ENCODE measurements at regions not wholly inside any gene's neighbourhood (a gene's known extent, or its start where the extent isn't known, plus 50 kb on each side); places are given as distances from the start of the nearest gene placed in this dataset.

GRCh38 chr16:65895486-65895885 is 471.0 kb upstream of the CDH5 start:
- Histone ChIP-seq H3K4me1 (ENCODE audit: control insufficient read depth, insufficient read depth, low read length) (no peaks in the 10 kb centered on the region), H3K9ac (ENCODE audit: extremely low read depth, low read length, poor library complexity, severe bottlenecking) (no peak overlapping the region), H3K36me3 (ENCODE audit: control insufficient read depth, insufficient read depth, low read length) (no peaks in the 10 kb centered on the region), H3K4me3 (ENCODE audit: low read length) (no peak overlapping the region), H3K27me3 (ENCODE audit: control insufficient read depth, insufficient read depth, low read length, poor library complexity, severe bottlenecking) (no peaks in the 10 kb centered on the region), H3K27ac (ENCODE audit: low read depth, low read length) (no peak overlapping the region), H3K9me3 (ENCODE audit: control insufficient read depth, low read length) (no peaks in the 10 kb centered on the region)
- Mint-ChIP-seq H3K36me3 (ENCODE audit: low read depth) (no peaks in the 10 kb centered on the region), H3K9me3 (no peaks in the 10 kb centered on the region), H3K4me1 (peaks cover under 1% of the 10 kb centered on the region), H3K27ac (no peak overlapping the region), H3K4me3 (no peak overlapping the region), H3K27me3 (ENCODE audit: insufficient read depth) (peaks cover 30% of the 10 kb centered on the region)
- 93 to 97% methylated on average over 3 of the region's 3 CpGs for WGBS, 2 experiments (ENCODE audit: insufficient coverage in 1 of 2, insufficient read length in 1 of 2)
- no peak for TF ChIP-seq CTCF (conservative IDR thresholded peaks at IDR 0.05)
- DNase-seq = no peak

- H3K27me3 ChIP-seq (ENCODE audit: control insufficient read depth, insufficient read depth, low read length, poor library complexity, severe bottlenecking) = no peaks in the 10 kb centered on the region
- TF ChIP-seq CTCF (conservative IDR thresholded peaks at IDR 0.05) = no peak
- no peak overlapping the region for H3K9ac ChIP-seq (ENCODE audit: extremely low read depth, low read length, poor library complexity, severe bottlenecking)
- Mint-ChIP-seq H3K4me1 (peaks cover 7% of the 10 kb centered on the region), H3K4me3 (no peak overlapping the region), H3K9me3 (no peaks in the 10 kb centered on the region), H3K27ac (no peak overlapping the region), H3K27me3 (ENCODE audit: insufficient read depth) (peaks cover 5% of the 10 kb centered on the region), H3K36me3 (ENCODE audit: low read depth) (no peaks in the 10 kb centered on the region)
- H3K4me1 ChIP-seq (ENCODE audit: control insufficient read depth, insufficient read depth, low read length) = no peaks in the 10 kb centered on the region
- 89 to 96% methylated on average over 3 to 4 of the region's 4 CpGs for WGBS, 2 experiments (ENCODE audit: insufficient coverage in 1 of 2, insufficient read length in 1 of 2)
- DNase-seq = no peak
- H3K4me3 ChIP-seq (ENCODE audit: low read length) = no peak overlapping the region
- no peak overlapping the region for H3K27ac ChIP-seq (ENCODE audit: low read depth, low read length)
- no peaks in the 10 kb centered on the region for H3K36me3 ChIP-seq (ENCODE audit: control insufficient read depth, insufficient read depth, low read length)
- H3K9me3 ChIP-seq (ENCODE audit: control insufficient read depth, low read length) = no peaks in the 10 kb centered on the region
These were observed 476.3 kb upstream of the CDH5 start for GRCh38 chr16:65890203-65890602.

DNA sequence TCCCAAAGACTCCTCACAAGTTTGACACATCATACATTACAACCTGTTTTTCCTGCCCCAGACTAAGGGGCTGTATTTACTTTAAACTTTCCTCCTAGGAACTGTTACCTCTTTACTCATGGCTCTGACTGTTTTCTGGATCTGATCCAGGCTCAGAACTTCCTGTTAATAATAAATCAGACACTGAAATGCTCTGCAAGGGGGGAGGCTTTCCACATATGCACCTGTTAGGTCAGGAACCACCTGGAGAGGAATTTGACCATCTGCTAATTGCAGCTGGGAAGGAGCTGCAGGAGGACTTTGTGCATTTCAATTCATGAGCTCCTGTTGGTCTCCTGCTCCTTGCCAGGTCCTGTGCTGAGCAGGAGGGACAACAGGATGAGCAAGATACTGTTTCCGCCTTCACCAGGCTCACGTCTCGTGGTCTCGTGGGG is 476.9 kb upstream of the CDH5 start:
- H3K27ac ChIP-seq (ENCODE audit: low read depth, low read length) = no peak overlapping the region
- Mint-ChIP-seq H3K4me1 (peaks cover 7% of the 10 kb centered on the region), H3K27me3 (ENCODE audit: insufficient read depth) (peaks cover 3% of the 10 kb centered on the region), H3K27ac (no peak overlapping the region), H3K4me3 (no peak overlapping the region), H3K9me3 (no peaks in the 10 kb centered on the region), H3K36me3 (ENCODE audit: low read depth) (no peaks in the 10 kb centered on the region)
- H3K36me3 ChIP-seq (ENCODE audit: control insufficient read depth, insufficient read depth, low read length) = no peaks in the 10 kb centered on the region
- no peaks in the 10 kb centered on the region for H3K9me3 ChIP-seq (ENCODE audit: control insufficient read depth, low read length)
- H3K9ac ChIP-seq (ENCODE audit: extremely low read depth, low read length, poor library complexity, severe bottlenecking) = no peak overlapping the region
- no peaks in the 10 kb centered on the region for H3K27me3 ChIP-seq (ENCODE audit: control insufficient read depth, insufficient read depth, low read length, poor library complexity, severe bottlenecking)
- no peak overlapping the region for H3K4me3 ChIP-seq (ENCODE audit: low read length)
- peak; percentile 55 for DNase-seq
- TF ChIP-seq CTCF (conservative IDR thresholded peaks at IDR 0.05) = no peak
- 80% methylated on average over 4 of the region's 4 CpGs; no CpG with 5 or more reads in 1 of the 2 experiments for WGBS, 2 experiments (ENCODE audit: insufficient coverage in 1 of 2, insufficient read length in 1 of 2)
- H3K4me1 ChIP-seq (ENCODE audit: control insufficient read depth, insufficient read depth, low read length) = no peaks in the 10 kb centered on the region

All from endodermal cell (in vitro differentiated cells).